Activated CD8-positive, alpha-beta T cell treated with anti-CD3 and anti-CD28 coated beads for 36 hours (primary cell): ENCODE measurements at regions not wholly inside any gene's neighbourhood (a gene's known extent, or its start where the extent isn't known, plus 50 kb on each side); places are given as distances from the start of the nearest gene placed in this dataset.

Experiments used
- ATAC-seq: fragments of 200-7000 bp; cut with Tn5 transposase; one replicate; pipeline ENCODE4 v1.10.0; 2021; ENCODE audit warnings: mild to moderate bottlenecking, moderate library complexity
- CTCF ChIA-PET: fragments of 350-600 bp; sonication (Branson Sonifier 250); formaldehyde crosslinking; loops from one replicate; lab custom pipeline; 2021; ENCODE audit warnings: antibody characterized with exemption; lab: Charles Lee
- POLR2A ChIA-PET: fragments of 350-600 bp; sonication (Branson Sonifier 250); formaldehyde crosslinking; loops from one replicate; lab custom pipeline; 2021; ENCODE audit warnings: antibody characterized with exemption; lab: Charles Lee
- DNase-seq: peaks from one replicate; pipeline ENCODE4 v3.0.0-alpha.2; 2020
- H3K27ac Mint-ChIP-seq: one replicate; pipeline ENCODE4 v1.8.0; 2021; ENCODE audit warnings: mild to moderate bottlenecking, mixed read lengths
- H3K27me3 Mint-ChIP-seq: one replicate; pipeline ENCODE4 v1.8.0; 2021; ENCODE audit warnings: mixed read lengths
- H3K36me3 Mint-ChIP-seq: one replicate; pipeline ENCODE4 v1.8.0; 2021; ENCODE audit warnings: low read depth, mixed read lengths
- H3K4me1 Mint-ChIP-seq: one replicate; pipeline ENCODE4 v1.8.0; 2021; ENCODE audit warnings: low read depth, mixed read lengths
- H3K4me3 Mint-ChIP-seq: one replicate; pipeline ENCODE4 v1.8.0; 2021; ENCODE audit warnings: mild to moderate bottlenecking, moderate library complexity, mixed read lengths
- H3K9me3 Mint-ChIP-seq: one replicate; pipeline ENCODE4 v1.8.0; 2021; ENCODE audit warnings: mixed read lengths
- CTCF ChIP-seq: fragments of 200-600 bp; IDR thresholded peaks from one replicate; pipeline ENCODE4 v1.8.0; 2022; ENCODE audit warnings: antibody characterized with exemption, mild to moderate bottlenecking
- intact Hi-C: fragments of 100-400 bp; cut with micrococcal nuclease; formaldehyde crosslinking; loops from one replicate; pipeline ENCODE4 v1.10.0; 2022

- Mint-ChIP-seq H3K36me3 (no peaks in the 10 kb centered on the region), H3K27me3 (peaks cover 5% of the 10 kb centered on the region), H3K4me3 (no peak overlapping the region), H3K27ac (no peak overlapping the region), H3K9me3 (peaks cover 4% of the 10 kb centered on the region), H3K4me1 (no peaks in the 10 kb centered on the region)
- DNase-seq (no peak), ATAC-seq (no peak)
- POLR2A ChIA-PET = interaction anchor here (0.6 to 1.0 kb wide), 2 partner anchors 17 to 293 kb away, joined by 3 read pairs; no protein-coding TSS in a partner anchor
- TF ChIP-seq CTCF = no peak
- intact Hi-C loops = no loop called here
- CTCF ChIA-PET = interaction anchor here (1.0 kb wide), 1 partner anchor 14 kb away, joined by 3 read pairs; no protein-coding TSS in a partner anchor
Measured at GRCh38 chr6:1510239-1510638, 99.5 kb upstream of the FOXC1 start.

- H3K27ac Mint-ChIP-seq = no peak overlapping the region
- intact Hi-C loops = no loop called here
- no peaks in the 10 kb centered on the region for H3K4me1 Mint-ChIP-seq
- DNase-seq = no peak
- no peak overlapping the region for H3K4me3 Mint-ChIP-seq
- no peaks in the 10 kb centered on the region for H3K36me3 Mint-ChIP-seq
- ChIA-PET POLR2A (no interaction called here), CTCF (interaction anchor here (3.7 kb wide), 1 partner anchor 11 kb away, joined by 18 read pairs; no protein-coding TSS in a partner anchor)
- no peak for TF ChIP-seq CTCF
- peaks cover 4% of the 10 kb centered on the region for H3K9me3 Mint-ChIP-seq
- peaks cover 5% of the 10 kb centered on the region for H3K27me3 Mint-ChIP-seq
- no peak for ATAC-seq
Measured at GRCh38 chr6:1513215-1513780, 96.4 kb upstream of the FOXC1 start.

- Mint-ChIP-seq H3K4me1 (no peaks in the 10 kb centered on the region), H3K4me3 (no peak overlapping the region), H3K27me3 (no peaks in the 10 kb centered on the region), H3K9me3 (peaks cover 4% of the 10 kb centered on the region), H3K27ac (no peak overlapping the region), H3K36me3 (no peaks in the 10 kb centered on the region)
- ChIA-PET POLR2A (no interaction called here), CTCF (interaction anchor here (3.7 kb wide), 1 partner anchor 10 kb away, joined by 18 read pairs; no protein-coding TSS in a partner anchor)
- no peak for DNase-seq
- intact Hi-C loops = no loop called here
- no peak for TF ChIP-seq CTCF
- no peak for ATAC-seq
Measured at GRCh38 chr6:1514078-1514477, 95.6 kb upstream of the FOXC1 start.

- no peaks in the 10 kb centered on the region for H3K36me3 Mint-ChIP-seq
- no peak overlapping the region for H3K4me3 Mint-ChIP-seq
- H3K4me1 Mint-ChIP-seq = no peaks in the 10 kb centered on the region
- no peaks in the 10 kb centered on the region for H3K27me3 Mint-ChIP-seq
- intact Hi-C loops = no loop called here
- DNase-seq (no peak), ATAC-seq (no peak)
- ChIA-PET POLR2A (no interaction called here), CTCF (interaction anchor here (3.7 kb wide), 1 partner anchor 9 kb away, joined by 18 read pairs; no protein-coding TSS in a partner anchor)
- TF ChIP-seq CTCF = no peak
- no peak overlapping the region for H3K27ac Mint-ChIP-seq
- peaks cover 2% of the 10 kb centered on the region for H3K9me3 Mint-ChIP-seq
Measured at GRCh38 chr6:1515280-1515679, 94.4 kb upstream of the FOXC1 start.

GRCh38 chr6:1515781-1516180 lies 93.9 kb upstream of the FOXC1 start:
- H3K9me3 Mint-ChIP-seq = peaks cover 2% of the 10 kb centered on the region
- no peaks in the 10 kb centered on the region for H3K4me1 Mint-ChIP-seq
- no peak for TF ChIP-seq CTCF
- H3K27me3 Mint-ChIP-seq = no peaks in the 10 kb centered on the region
- no peak overlapping the region for H3K27ac Mint-ChIP-seq
- H3K4me3 Mint-ChIP-seq = no peak overlapping the region
- intact Hi-C loops = no loop called here
- DNase-seq (no peak), ATAC-seq (no peak)
- CTCF ChIA-PET = interaction anchor here (3.7 kb wide), 1 partner anchor 8 kb away, joined by 18 read pairs; no protein-coding TSS in a partner anchor
- POLR2A ChIA-PET = no interaction called here
- no peaks in the 10 kb centered on the region for H3K36me3 Mint-ChIP-seq
